Tibial nerve (tissue), 4 donors: ENCODE measurements at regions not wholly inside any gene's neighbourhood (a gene's known extent, or its start where the extent isn't known, plus 50 kb on each side); places are given as distances from the start of the nearest gene placed in this dataset.

Experiments
- DNase-seq, 2 donors: peaks; one replicate each; pipeline ENCODE4 v3.0.0-alpha.2; 2019; ENCODE audit warnings: low spot score in 2 of 2
- H3K27ac ChIP-seq, 4 donors: fragments of 200-600 bp; sonication (generic) in 3 of 4; one replicate each; pipeline ENCODE4 v1.5.1; 2017 to 2019; ENCODE audit warnings: mild to moderate bottlenecking in 1 of 4
- H3K27me3 ChIP-seq, 2 donors: fragments of 200-600 bp; sonication (generic) in 1 of 2; one replicate each; pipeline versions ENCODE4 v1.5.1 to v1.6.0; 2017 to 2019
- H3K36me3 ChIP-seq, 3 donors: fragments of 200-600 bp; sonication (generic); one replicate each; pipeline ENCODE4 v1.5.1; 2018 to 2019
- H3K4me1 ChIP-seq, 4 donors: fragments of 200-600 bp; sonication (generic) in 3 of 4; one replicate each; pipeline ENCODE4 v1.5.1; 2017 to 2019
- H3K4me3 ChIP-seq, 4 donors: fragments of 200-600 bp; sonication (generic) in 3 of 4; one replicate each; pipeline ENCODE4 v1.5.1; 2017 to 2019; ENCODE audit warnings: mild to moderate bottlenecking in 1 of 4, moderate library complexity in 1 of 4
- H3K9me3 ChIP-seq, 4 donors: fragments of 200-600 bp; sonication (generic) in 3 of 4; one replicate each; pipeline ENCODE4 v1.5.1; 2017 to 2019
- EP300 ChIP-seq, 2 donors: sonication (generic); formaldehyde crosslinking; IDR thresholded peaks; one replicate each; pipeline ENCODE4 v1.6.1; 2017; ENCODE audit warnings: antibody characterized with exemption in 2 of 2, mild to moderate bottlenecking in 1 of 2
- POLR2A ChIP-seq, 2 donors: fragments of 450-650 bp; IDR thresholded peaks; one replicate each; pipeline ENCODE4 v1.6.1; 2017; ENCODE audit warnings: antibody characterized with exemption in 2 of 2, mild to moderate bottlenecking in 2 of 2, moderate library complexity in 2 of 2
- WGBS, 2 donors: methylation state at CpG; one replicate each; pipeline ENCODE4 v1.1.5; 2018; 5-methylcytosine and 5-hydroxymethylcytosine counted together
- TF ChIP-seq, protein P1 (sequence below), 5 experiments: fragments of 200-600 bp in 3 of 5; fragments of 450-650 bp in 2 of 5; sonication (generic) in 3 of 5; IDR thresholded peaks; one replicate each; pipeline ENCODE4 v1.5.1; 2016 to 2019; ENCODE audit warnings: antibody characterized with exemption in 5 of 5, mild to moderate bottlenecking in 3 of 5, moderate library complexity in 2 of 5

GRCh38 chr2:8133363-8133762, 548.5 kb upstream of the ID2 start:
- DNase-seq: no peak
- Histone ChIP-seq H3K27ac (no peak overlapping the region), H3K9me3 (peaks cover 0 to 2% (median 0%) of the 10 kb centered on the region in 4 donors), H3K4me1 (no peaks in the 10 kb centered on the region), H3K27me3 (no peaks in the 10 kb centered on the region), H3K36me3 (no peaks in the 10 kb centered on the region), H3K4me3 (no peak overlapping the region)
- TF ChIP-seq POLR2A (IDR thresholded peaks at IDR 0.05): no peak
- TF ChIP-seq, protein P1, sequence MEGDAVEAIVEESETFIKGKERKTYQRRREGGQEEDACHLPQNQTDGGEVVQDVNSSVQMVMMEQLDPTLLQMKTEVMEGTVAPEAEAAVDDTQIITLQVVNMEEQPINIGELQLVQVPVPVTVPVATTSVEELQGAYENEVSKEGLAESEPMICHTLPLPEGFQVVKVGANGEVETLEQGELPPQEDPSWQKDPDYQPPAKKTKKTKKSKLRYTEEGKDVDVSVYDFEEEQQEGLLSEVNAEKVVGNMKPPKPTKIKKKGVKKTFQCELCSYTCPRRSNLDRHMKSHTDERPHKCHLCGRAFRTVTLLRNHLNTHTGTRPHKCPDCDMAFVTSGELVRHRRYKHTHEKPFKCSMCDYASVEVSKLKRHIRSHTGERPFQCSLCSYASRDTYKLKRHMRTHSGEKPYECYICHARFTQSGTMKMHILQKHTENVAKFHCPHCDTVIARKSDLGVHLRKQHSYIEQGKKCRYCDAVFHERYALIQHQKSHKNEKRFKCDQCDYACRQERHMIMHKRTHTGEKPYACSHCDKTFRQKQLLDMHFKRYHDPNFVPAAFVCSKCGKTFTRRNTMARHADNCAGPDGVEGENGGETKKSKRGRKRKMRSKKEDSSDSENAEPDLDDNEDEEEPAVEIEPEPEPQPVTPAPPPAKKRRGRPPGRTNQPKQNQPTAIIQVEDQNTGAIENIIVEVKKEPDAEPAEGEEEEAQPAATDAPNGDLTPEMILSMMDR (IDR thresholded peaks at IDR 0.05): no peak
- no peak for TF ChIP-seq EP300 (IDR thresholded peaks at IDR 0.05)
- WGBS, 2 donors: 75% methylated on average over 11 of the region's 11 CpGs

DNA sequence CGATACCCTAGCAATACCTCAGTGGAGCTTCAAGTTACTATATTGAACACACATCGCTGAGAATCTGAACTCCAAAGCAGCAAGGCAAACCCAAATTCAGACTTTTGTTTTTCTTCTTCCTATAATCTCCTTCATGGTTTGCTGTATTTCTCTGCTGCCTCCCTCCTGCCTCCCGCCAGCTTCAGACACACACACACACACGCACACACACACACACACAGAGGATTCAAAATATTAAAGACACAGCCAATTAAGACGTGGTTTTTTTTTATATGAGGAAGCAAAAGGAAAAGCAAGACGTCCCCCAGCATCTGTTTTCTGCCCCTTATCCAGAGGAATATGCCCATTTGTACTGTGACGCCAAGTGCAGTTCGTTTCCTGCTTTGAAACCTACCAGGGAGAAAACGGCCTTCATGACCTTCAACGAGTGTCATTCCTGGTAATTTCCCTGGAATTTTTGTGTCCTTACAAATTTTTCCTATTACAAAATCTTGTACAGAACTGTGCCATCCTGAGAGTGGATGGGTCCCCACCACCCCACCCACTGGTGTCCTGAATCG, 547.9 kb upstream of the ID2 start:
- H3K27me3 ChIP-seq: no peaks in the 10 kb centered on the region
- peaks cover 0 to 2% (median 0%) of the 10 kb centered on the region in 4 donors for H3K9me3 ChIP-seq
- H3K4me3 ChIP-seq: no peak overlapping the region
- TF ChIP-seq, protein P1 (IDR thresholded peaks at IDR 0.05): no peak
- TF ChIP-seq POLR2A (IDR thresholded peaks at IDR 0.05): no peak
- TF ChIP-seq EP300 (IDR thresholded peaks at IDR 0.05): no peak
- no peaks in the 10 kb centered on the region for H3K36me3 ChIP-seq
- H3K27ac ChIP-seq: no peak overlapping the region
- H3K4me1 ChIP-seq: no peaks in the 10 kb centered on the region
- no peak for DNase-seq
- WGBS, 2 donors: 74 to 78% methylated on average over 11 of the region's 11 CpGs

- TF ChIP-seq EP300 (IDR thresholded peaks at IDR 0.05): no peak
- no peak for TF ChIP-seq POLR2A (IDR thresholded peaks at IDR 0.05)
- TF ChIP-seq, protein P1 (IDR thresholded peaks at IDR 0.05): no peak
- no peak overlapping the region for H3K27ac ChIP-seq
- WGBS, 2 donors: 67 to 78% methylated on average over 11 of the region's 11 CpGs
Observed at GRCh38 chr2:8134473-8134932, 547.4 kb upstream of the ID2 start.

GRCh38 chr2:8134985-8135682, 546.7 kb upstream of the ID2 start:
- Histone ChIP-seq H3K27ac (no peak overlapping the region), H3K36me3 (no peaks in the 10 kb centered on the region), H3K27me3 (no peaks in the 10 kb centered on the region), H3K4me3 (no peak overlapping the region), H3K9me3 (peaks cover 0 to 2% (median 0%) of the 10 kb centered on the region in 4 donors), H3K4me1 (no peaks in the 10 kb centered on the region)
- WGBS, 2 donors: 50 to 63% methylated on average over 13 of the region's 13 CpGs
- no peak for DNase-seq
- TF ChIP-seq, protein P1 (IDR thresholded peaks at IDR 0.05): no peak
- TF ChIP-seq POLR2A (IDR thresholded peaks at IDR 0.05): no peak
- no peak for TF ChIP-seq EP300 (IDR thresholded peaks at IDR 0.05)

More at GRCh38 chr2:8134473-8134932, 547.4 kb upstream of the ID2 start:
- Histone ChIP-seq H3K36me3 (no peaks in the 10 kb centered on the region), H3K4me3 (no peak overlapping the region), H3K4me1 (no peaks in the 10 kb centered on the region), H3K27me3 (no peaks in the 10 kb centered on the region), H3K9me3 (peaks cover 0 to 2% (median 0%) of the 10 kb centered on the region in 4 donors)
- DNase-seq: no peak

DNA sequence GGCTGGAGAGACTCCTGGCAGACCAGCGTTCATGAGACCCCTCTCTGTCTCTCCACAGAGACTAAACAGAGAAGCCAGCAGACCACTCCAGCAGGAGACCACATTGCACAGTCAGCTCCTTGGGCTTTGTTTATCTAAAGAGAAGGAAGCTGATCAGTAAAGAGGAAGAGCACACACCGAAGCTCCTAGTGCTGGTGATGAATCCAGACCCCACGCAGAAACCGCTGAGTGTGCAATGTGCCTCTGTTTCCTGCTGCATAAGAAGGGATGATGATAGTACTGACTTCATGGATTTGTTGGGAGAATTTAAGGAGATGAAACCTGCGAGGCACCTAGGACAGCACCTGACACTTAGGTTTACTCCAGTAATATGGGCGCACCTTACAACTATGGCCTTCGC, 544.1 kb upstream of the ID2 start:
- H3K36me3 ChIP-seq: no peaks in the 10 kb centered on the region
- no peak for DNase-seq
- no peaks in the 10 kb centered on the region for H3K9me3 ChIP-seq
- WGBS, 2 donors: 84 to 86% methylated on average over 7 of the region's 7 CpGs
- TF ChIP-seq, protein P1 (IDR thresholded peaks at IDR 0.05): no peak
- TF ChIP-seq EP300 (IDR thresholded peaks at IDR 0.05) (no peak), POLR2A (IDR thresholded peaks at IDR 0.05) (no peak)
- H3K4me3 ChIP-seq: no peak overlapping the region
- H3K4me1 ChIP-seq: no peaks in the 10 kb centered on the region
- no peaks in the 10 kb centered on the region for H3K27me3 ChIP-seq
- H3K27ac ChIP-seq: no peak overlapping the region
